ENCODE measurements at regions not wholly inside any gene's neighbourhood (a gene's known extent, or its start where the extent isn't known, plus 50 kb on each side); places are given as distances from the start of the nearest gene placed in this dataset.
"Not testable (repeated sequence)": the region's sequence is repeated elsewhere in the genome, so short reads cannot be mapped to it uniquely, and the experiment has no call there.

DNA sequence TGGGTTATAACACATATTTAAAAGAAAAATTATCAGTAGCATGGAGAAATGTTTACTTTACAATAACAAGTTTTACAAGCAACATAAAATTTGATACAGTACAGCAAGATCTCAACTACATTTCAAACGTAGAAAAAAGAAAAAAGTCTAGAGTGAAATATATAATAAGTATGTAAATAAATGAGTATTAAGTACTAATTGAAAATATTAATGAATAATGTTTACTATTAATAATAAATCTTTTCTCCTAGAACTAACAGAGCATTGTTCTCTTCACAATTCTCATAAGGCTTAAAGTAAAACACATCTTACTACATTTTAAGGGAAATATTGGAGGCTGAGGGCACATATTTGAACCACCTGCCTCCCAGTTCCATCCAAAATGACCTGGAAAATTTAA, 72.1 kb downstream of the TMEM212 start:
- DNase-seq (ENCODE audit: low read depth): no peak
- in situ Hi-C loops (cut with HindIII; ENCODE audit: low pct_unique_long_range_greater_than_20kb, low sequenced_read_pairs): no loop called here

DNA sequence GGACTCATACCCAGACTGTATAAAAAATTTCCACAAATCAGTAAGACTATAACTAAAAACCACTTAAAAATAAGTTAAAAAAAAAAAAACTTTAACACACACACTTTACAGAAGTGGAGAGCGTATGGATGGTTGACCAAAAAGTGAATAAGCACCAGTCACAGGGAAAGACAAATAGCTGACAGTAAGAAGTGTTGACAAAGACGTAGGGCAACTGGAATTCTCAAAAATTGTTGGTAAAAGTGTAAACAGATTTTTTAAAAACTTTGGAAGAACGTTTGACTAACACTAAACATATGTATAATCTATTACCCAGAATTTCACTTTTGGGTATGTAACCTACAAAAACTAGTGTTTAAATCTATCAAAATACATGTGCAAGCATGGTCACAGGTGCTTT, 73.7 kb downstream of the TMEM212 start:
- in situ Hi-C loops (cut with HindIII; ENCODE audit: low pct_unique_long_range_greater_than_20kb, low sequenced_read_pairs): no loop called here
- DNase-seq (ENCODE audit: low read depth): no peak

DNA sequence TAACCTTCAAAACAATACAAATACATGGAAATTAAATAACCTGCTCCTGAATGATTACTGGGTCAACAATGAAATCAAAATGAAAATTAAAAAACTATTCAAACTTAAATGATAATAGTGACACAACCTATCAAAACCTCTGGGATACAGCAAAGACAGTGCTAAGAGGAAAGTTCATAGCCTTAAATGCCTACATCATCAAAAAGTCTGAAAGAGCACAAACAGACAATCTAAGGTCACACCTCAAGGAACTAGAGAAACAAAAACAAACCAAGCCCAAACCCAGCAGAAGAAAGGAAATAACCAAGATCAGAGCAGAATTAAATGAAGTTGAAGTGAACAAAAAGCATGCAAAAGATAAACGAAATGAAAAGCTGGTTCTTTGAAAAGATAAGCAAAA, 79.5 kb downstream of the TMEM212 start:
- in situ Hi-C loops (cut with HindIII; ENCODE audit: low pct_unique_long_range_greater_than_20kb, low sequenced_read_pairs); DNase-seq (ENCODE audit: low read depth): not testable (repeated sequence)

DNA sequence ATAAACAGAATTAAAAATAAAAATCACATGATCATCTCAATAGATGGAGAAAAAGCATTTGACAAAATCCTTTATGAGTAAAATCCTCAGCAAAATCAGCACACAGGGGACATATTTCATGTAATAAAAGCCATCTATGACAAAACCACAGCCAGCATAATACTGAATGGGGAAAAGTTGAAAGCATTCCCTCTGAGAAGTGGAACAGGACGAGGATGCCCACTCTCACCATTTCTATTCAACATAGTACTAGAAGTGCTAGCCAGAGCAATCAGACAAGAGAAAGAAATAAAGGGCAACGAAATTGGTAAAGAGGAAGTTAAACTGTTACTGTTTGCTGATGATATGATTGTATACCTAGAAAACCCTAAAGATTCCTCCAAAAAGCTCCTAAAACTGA, 80.5 kb downstream of the TMEM212 start:
- DNase-seq (ENCODE audit: low read depth); in situ Hi-C loops (cut with HindIII; ENCODE audit: low pct_unique_long_range_greater_than_20kb, low sequenced_read_pairs): not testable (repeated sequence)

DNA sequence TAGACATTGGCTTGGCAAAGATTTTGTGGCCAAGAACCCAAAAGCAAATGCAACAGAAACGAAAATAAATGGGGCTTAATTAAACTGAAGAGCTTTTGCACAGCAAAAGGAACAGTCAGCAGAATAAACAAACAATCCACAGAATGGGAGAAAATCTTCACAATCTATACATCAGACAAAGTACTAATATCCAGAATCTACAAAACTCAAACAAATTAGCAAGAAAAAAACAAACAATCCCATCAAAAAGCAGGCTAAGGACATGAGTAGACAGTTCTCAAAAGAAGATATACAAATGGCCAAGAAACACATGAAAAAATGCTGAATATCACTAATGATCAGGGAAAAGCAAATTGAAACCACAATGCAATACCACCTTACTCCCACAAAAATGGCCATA, 81.7 kb downstream of the TMEM212 start:
- DNase-seq (ENCODE audit: low read depth); in situ Hi-C loops (cut with HindIII; ENCODE audit: low pct_unique_long_range_greater_than_20kb, low sequenced_read_pairs): not testable (repeated sequence)

DNA sequence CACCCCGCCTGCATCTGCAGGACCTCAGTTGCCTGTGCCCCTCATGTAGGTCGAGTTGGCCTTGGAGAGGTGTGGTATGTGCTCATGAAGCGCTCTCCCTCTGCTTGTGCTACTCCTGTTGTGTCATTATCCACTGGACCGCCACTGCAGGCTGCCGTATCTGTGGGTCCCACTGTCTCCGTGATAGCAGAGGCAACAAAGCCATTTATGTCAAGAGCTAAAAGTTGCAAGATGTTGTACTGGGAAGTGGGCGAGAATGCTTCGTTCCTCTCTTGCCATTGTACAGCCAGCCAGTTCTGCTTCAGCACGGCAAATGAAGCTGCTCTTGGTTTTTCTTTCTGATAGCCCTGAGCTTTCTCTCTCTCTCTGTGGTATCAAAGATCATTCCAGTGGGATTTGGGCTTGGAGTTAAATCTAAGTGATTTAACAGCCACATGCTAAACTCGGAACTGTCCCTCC, 89.0 kb downstream of the TMEM212 start:
- DNase-seq (ENCODE audit: low read depth): no peak
- in situ Hi-C loops (cut with HindIII; ENCODE audit: low pct_unique_long_range_greater_than_20kb, low sequenced_read_pairs): no loop called here

DNA sequence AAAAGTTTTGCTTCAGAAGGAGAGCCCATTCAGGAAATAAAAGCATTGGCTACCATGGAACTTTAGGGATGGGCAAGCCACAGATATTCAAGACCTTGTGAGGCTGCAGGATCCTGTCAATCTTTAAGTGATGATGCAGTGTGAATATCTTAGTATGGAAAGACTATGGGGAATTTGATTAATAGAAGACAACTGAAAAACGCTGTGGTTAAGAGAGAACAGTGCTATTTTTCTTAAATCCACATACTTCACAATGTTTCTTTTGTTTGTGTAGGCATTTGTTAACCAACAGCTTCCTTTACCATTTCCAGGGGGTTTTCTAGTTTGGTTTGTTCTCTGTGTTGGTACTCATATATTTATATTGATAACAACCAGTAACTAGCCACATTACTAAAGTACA, 90.3 kb downstream of the TMEM212 start:
- no peak for DNase-seq (ENCODE audit: low read depth)
- in situ Hi-C loops (cut with HindIII; ENCODE audit: low pct_unique_long_range_greater_than_20kb, low sequenced_read_pairs): no loop called here

DNA sequence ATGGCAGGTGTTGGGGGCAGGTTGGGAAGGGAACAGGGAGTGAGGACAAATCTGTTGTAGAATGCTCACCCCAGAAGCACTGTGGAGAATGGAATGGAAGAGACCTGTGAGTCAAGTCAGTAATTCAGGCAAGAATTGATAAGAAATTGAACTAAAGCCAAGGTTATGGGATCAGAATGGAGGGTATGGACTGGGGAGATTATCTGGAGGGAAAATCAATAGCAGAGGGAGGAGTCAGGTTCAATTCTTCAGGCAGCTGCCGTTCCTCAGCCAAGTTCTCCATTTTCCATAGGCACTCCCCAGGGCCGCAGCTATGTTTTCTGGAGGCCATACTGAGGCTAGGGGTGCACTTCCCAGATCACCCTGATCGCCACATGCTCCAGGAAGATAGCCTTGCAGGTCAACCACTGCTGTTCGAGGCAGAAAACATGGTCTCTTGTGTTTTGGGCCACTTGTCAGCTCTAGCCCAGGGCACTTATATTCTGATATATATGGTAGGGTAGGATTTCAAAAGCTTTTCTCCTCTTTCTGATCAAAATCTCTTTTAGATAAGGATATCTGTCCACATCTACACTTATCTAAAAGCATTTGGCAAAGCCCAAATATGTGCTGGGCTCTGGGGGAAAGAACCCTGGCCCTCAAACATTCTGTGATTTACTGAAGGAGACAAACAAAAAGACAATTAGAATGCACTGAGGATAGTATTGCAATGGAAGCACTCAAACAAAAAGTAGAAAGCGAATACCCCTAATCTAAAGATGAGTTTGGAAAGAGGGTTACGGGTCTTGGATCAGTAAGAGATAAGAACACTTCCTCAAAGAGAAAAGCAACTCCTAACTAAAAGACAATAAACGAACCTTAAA, 92.3 kb downstream of the TMEM212 start:
- in situ Hi-C loops (cut with HindIII; ENCODE audit: low pct_unique_long_range_greater_than_20kb, low sequenced_read_pairs): no loop called here
- no peak for DNase-seq (ENCODE audit: low read depth)

DNA sequence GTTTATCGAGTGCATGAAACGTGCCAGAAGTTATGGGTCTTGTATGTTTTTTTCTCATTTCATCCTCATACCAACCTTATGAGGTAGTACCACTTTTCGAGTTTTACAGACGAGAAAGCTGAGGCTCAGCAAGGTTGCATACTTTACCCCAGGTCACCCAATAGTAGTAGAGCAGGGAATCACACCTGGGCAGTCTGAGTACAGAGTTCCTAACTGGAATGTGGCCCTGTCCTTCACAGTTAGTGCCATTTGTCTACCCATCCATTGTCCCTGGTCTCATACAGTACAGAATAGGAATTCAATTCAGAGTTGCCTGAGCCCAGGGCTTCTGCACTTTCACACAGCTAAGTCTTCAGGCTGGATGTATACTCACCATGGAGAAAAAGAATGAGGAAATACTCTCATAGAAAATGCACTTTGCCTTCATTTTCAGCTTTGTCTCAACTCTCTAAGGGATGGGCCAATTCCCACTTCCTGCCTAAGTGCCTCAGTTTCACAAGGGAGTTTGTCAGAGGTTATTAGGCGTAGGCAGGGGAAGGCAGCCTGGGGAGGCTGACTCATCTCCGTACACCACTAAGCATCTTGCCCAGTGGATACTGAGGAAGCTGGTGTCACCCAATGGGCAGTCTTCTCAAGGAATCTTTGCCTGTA, 93.2 kb downstream of the TMEM212 start:
- DNase-seq (ENCODE audit: low read depth): peak; percentile 83
- in situ Hi-C loops (cut with HindIII; ENCODE audit: low pct_unique_long_range_greater_than_20kb, low sequenced_read_pairs): no loop called here

DNA sequence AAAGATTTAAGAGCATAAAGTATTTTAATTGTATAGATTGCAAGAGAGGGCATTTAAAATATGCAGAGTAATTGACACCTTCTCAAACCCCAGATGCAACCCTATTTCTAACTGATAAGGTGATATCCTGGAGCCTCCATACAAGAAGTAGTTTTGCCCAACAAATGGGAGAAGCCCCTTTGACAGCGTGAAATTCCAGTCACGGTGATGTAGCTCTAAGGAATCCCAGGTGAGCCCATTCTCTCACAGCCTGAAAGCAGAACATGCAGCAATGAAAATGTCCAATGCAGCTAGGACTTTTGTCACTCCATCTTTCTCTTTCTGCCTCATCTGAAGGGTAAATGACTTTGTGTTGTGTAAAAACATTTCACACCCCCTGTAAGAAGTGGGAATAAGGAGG, 96.4 kb downstream of the TMEM212 start:
- in situ Hi-C loops (cut with HindIII; ENCODE audit: low pct_unique_long_range_greater_than_20kb, low sequenced_read_pairs): no loop called here
- DNase-seq (ENCODE audit: low read depth): no peak

DNA sequence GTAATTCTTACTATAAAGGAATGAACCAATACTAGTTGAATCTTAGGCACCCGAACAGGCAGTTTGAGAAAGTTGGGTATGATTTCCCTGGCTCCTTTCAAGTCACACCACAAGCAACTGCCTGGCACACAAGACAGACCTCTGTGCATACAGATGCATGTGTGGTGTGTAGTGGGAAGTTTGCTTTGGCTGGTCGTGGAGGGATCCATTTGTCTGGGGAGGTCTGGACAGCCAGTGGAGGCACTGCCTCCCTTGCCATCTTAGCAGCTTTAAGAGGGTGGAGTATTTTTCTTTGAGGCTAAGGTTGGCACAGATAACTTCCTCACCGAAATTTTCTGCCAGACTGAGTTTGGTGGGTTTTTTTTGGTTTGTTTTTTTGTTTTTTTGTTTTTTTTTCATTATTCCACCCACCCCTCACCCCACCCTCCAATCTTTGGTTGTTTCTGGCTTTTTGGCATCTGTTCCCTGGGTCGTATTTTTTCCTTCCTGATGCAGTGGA, 97.1 kb downstream of the TMEM212 start:
- in situ Hi-C loops (cut with HindIII; ENCODE audit: low pct_unique_long_range_greater_than_20kb, low sequenced_read_pairs): no loop called here
- DNase-seq (ENCODE audit: low read depth): no peak

DNA sequence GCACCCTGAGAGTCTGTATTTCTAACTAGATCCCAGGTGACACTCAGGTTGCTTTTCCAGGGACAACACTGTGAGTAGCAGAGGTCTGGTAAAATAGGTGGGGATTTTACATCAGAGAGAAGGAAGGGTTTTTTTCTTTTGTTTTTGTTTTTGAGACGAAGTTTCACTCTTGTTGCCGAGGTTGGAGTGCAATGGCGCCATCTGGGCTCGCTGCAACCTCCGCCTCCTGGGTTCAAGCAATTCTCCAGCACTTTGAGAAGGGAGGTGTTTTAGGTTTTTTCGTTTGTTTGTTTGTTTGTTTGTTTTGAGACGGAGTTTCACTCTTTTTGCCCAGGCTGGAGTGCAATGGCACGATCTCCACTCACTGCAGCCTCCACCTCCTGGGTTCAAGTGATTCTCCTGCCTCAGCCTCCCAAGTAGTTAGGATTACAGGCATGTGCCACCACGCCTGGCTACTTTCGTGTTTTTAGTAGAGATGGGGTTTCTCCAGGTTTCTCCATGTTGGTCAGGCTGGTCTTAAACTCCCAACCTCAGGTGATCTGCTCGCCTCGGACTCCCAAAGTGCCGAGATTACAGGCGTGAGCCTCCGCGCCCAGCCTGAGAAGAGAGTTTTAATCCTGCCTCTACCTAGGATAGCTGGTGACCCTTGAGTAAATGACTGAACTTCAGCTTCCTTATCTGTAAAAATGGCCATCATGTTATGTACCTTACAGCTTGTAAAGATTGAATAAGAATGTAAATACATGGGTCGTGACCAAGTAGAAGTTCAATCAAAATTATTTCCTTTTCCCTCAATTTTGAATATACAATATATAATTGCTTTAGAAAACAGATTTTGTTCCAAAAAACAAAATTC, 95.9 kb upstream of the FNDC3B start:
- no peak for DNase-seq (ENCODE audit: low read depth)
- in situ Hi-C loops (cut with HindIII; ENCODE audit: low pct_unique_long_range_greater_than_20kb, low sequenced_read_pairs): no loop called here

DNA sequence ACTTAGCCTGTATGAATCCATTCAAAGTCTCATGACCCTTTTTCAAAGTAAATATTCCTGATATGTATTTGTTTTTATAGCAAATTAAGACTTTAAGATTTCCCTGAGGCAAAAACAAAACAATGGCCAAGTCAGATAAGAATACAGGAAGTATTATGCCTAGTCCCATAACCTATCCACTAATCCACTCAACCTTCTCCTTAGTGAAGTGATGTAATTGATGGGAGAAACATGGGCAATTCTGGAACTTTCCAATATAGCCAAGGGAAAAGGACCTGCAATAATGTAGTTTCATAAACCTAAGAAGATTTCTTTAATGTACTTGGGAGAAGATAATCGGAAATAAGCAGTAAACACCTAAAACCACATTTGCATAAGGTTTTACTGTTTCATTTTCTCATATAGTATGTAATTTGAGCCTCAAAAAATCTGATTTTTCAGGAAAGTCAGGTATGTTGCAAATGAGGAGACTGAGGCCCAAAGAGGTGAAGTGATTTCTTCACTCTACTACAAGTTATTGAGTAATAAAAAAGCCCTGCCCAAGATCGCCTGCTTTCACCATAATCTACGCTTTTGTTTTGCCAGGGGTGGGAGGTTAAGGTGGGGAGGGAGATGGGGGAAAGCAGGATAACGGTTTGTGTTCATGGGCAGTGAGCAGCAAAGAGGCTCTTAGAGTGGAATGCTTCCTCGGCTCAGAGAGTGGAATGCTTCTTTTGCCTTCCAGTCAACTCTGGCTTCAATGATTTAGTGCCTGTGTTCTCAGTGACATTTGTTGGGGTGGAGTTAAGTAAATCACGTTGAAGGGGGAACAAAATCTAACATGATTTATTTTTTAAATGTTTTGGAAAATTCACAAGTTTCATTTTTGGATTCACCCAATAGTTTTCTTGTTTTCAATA, 95.0 kb upstream of the FNDC3B start:
- in situ Hi-C loops (cut with HindIII; ENCODE audit: low pct_unique_long_range_greater_than_20kb, low sequenced_read_pairs): no loop called here
- DNase-seq (ENCODE audit: low read depth): no peak

DNA sequence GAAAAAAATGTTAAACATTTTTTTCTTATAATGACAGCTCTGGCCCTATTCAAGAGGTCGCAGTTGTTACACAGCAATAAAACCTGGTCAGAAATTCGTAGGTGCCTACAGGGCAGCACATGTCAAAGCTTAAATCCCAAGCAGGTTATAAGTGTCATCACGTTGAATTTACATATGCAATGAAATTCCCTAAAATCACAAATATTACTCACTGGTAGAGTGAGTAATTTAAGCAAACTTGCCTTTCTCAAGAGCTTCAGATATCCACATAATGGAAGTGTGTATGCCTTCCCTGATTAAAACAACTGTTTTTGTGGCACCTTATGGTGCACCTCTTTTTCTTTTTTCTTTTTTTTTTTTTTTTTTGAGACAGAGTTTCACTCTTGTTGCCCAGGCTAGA, 90.7 kb upstream of the FNDC3B start:
- no peak for DNase-seq (ENCODE audit: low read depth)
- in situ Hi-C loops (cut with HindIII; ENCODE audit: low pct_unique_long_range_greater_than_20kb, low sequenced_read_pairs): no loop called here

DNA sequence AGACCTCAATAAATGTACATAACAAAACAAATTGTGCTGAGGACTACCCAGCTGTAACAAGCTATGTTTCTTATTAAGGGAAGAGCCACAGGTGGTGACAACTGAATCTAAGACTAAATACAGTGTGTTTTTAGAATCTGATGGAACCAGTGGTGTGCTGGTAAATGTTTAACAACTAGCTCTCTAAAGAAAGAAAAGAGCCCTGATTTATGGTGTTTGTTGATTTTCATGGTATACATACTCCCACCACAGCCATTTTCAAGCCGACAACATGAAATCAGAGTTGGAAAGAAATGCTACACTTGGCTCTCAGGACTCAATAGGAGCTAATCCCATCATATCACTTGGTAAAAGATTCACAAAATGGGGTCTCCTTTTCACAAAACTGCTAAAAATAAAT, 89.8 kb upstream of the FNDC3B start:
- no peak for DNase-seq (ENCODE audit: low read depth)
- in situ Hi-C loops (cut with HindIII; ENCODE audit: low pct_unique_long_range_greater_than_20kb, low sequenced_read_pairs): no loop called here

DNA sequence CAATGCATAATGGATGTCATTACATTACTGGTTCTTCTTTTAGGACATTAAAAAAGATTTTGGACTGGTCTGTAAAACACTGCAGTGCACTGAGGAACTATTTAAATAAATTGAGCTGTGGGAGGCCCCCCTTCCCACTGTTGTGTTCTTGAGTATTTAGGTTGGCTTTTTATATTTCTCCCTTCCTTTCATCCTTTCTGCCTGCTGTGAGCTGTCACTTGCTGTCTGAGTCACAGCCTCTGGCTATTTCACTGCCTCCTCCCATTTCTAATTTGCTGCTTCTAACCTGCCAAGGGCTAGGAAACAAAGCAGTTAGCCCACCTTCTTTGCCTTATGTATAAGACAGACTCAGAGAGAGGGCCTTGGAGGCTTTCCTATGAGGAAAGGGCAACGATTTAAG, 89.0 kb upstream of the FNDC3B start:
- peak; percentile 32 for DNase-seq (ENCODE audit: low read depth)
- in situ Hi-C loops (cut with HindIII; ENCODE audit: low pct_unique_long_range_greater_than_20kb, low sequenced_read_pairs): no loop called here

DNA sequence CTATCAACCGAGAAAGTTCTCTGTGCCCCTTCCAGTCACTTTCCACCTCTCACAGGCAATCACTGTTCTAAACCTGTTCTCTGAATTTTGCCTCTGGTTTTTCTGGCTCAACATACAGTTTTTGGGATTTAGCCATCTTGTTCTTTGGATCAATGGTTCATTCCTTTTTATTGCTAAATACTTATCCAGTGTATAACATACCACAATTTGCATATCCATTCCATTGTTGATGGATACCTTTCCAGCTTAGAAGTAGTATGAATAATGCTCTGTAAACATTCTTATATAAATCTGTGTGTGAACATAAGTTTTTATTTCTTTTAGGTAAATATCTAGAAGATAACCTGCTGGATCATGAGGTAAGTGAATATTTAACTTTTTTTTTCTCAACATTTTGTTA, 87.8 kb upstream of the FNDC3B start:
- DNase-seq (ENCODE audit: low read depth): no peak
- in situ Hi-C loops (cut with HindIII; ENCODE audit: low pct_unique_long_range_greater_than_20kb, low sequenced_read_pairs): no loop called here
